ENCODE measurements at regions not wholly inside any gene's neighbourhood (a gene's known extent, or its start where the extent isn't known, plus 50 kb on each side); places are given as distances from the start of the nearest gene placed in this dataset.

DNA sequence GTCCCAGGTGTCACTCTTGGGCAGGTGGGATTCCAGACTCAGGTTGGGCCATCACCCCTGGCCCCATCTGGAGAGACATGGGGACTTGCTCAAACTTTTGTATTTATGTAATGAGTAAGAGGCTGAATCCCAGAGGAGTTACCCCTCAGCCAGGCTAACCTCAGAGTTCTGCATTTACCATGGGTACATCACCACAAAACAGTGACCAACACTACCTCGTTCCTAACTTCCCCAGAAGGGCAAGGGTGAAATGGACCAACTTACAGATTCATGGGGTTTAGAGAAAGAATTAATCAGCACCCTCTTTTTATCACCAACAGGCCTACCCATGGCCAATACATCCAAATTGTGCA lies 259.9 kb upstream of the MARCKS start:
- DNase-seq = no peak

DNA sequence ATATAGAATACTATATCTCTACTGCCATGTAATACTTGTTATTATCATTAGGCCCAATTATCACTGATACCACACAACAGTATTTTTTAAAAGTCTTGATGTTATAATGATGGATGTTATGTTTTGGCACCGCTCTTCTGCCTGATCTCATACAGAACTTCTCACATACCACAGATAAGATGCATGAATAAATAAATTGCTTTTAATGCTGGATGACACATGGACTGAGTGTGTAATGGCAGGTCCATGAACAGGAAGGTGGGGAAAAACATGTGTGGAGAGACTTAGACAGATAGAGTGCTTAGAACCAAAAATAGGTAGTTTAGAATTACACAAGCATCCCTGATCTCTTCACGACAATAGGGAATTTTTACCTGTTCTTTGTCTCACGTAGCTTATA lies 258.4 kb upstream of the MARCKS start:
- no peak for DNase-seq

DNA sequence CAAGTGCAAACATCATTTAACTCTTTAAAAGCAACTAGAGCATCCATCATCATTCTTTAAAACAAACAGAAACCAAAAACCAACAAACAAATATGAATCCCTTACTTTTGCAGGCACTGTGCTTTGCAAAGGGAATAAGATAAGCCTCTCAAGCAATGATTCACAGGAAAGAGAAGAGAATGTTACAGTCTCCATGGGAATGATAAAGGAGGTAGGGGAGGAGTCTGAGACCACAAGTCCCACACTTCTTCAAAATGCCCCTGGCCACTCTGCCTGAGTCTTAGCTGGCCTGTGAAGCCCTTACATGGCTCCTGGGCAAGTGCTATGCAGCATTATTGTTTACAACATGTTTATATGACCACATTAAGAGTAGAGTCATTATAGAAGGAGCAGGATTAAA lies 257.7 kb upstream of the MARCKS start:
- no peak for DNase-seq

DNA sequence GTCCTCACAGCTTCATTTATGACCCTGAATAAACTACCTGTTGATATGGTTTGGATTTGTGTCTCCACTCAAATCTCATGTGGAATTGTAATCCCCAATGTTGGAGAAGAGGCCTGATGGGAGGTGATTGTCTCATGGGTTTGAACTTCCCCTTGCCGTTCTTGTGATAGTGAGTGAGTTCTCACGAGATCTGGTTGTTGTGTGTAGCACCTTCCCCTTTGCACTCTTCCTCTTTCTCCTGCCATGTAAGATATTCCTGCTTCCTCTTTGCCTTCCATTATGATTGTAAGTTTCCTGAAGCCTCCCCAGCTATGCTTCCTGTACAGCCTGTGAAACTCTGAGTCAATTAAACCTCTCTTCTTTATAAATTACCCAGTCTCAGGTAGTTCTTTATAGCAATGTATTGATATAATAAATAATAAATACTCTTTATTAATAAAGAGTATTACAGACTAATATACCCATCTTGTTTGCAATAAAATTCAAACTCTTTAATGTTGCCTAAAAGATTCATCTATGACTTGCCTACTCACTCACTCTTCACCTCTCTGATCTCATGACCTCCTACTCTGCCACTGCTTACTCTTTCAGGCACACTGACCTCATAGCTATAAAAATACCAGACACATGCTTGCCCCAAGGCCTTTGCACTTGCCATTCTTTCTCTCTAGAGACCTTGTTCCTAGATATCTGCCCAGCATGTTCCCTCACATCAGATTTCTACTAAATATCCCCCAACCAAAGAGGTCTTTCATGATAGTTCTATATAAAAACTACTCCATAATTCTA lies 256.4 kb upstream of the MARCKS start:
- DNase-seq = no peak

DNA sequence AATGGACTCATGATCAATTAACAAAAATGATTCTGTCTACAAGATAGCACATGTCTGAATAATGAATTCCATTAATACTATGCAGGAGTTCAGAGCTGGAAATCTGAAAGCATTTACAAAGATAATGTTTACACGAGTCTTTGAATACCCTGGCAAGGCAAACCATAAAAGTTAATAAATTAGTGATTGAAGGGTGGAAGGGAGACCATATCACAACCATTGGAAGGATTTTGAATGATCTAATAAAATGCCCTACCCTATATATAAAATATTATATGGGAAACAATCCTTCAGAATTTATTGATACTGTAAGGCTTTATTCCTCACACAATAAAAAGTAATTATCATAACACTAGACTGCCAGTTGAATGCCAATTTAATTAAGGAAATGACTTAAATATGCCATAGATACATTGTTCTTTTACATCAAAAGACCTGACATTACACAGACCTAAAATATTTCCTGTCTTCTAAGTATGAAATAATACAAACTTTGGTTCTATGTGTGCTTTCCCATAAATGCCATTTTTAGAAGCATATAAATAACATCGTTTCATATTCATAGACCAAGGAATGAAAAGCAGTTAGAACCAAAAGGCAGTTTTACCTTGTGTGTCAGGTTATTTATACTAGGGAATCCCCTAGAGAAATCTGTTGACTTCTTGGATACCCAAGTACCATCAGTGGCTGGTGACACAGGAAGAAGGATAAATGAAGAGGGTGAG lies 249.2 kb upstream of the MARCKS start:
- no peak for DNase-seq

DNA sequence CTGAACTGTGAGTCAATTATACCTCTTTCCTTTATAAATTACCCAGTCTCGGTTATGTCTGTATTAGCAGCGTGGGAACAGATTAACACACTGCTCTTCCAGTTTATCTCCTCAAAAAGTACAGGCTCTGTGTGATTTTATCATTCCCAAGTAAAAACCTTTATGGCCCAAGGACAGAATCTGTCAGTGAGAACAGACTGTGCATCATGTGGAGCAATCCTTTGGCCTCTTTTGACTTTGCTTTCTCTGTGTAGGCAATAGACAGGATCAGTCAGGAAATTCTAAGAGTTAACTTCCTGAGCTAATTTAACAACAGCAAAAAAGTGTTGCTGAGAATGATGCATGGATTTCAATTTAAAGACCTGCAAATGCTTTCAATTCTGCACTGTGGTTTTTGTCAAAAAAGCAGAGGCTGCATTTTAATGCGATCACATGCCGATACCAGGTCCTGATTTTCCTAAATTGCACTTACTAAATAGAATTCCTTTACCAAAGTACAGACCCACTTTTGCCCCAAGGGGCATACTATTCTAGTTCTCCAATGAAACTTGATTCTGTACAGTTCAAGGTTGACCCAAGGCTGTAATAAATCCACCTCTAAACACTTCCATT lies 246.7 kb upstream of the MARCKS start:
- no peak for DNase-seq

DNA sequence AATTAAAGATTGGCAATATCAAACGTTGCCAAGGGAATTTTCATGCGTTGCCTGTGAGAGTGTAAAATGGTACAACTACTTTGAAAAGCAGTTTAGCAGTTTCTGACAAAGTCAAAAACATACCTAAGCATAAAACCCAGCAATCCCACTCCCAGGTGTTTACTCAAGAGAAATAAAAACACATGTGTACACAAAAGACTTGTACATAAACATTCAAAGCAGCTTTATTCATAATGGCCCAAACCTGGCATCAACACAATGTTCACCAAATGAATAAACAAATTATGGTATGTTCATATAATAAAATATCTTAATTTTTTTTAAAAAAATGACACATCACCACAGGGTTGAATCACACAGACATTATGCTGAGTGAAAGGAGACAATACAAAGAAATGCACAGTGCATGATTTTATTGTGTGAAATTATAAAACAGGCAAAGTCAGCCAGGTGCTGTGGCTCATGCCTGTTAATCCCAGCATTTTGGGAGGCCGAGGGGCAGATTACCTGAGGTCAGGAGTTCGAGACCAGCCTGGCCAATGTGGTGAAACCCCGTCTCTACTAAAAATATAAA lies 240.4 kb upstream of the MARCKS start:
- no peak for DNase-seq

DNA sequence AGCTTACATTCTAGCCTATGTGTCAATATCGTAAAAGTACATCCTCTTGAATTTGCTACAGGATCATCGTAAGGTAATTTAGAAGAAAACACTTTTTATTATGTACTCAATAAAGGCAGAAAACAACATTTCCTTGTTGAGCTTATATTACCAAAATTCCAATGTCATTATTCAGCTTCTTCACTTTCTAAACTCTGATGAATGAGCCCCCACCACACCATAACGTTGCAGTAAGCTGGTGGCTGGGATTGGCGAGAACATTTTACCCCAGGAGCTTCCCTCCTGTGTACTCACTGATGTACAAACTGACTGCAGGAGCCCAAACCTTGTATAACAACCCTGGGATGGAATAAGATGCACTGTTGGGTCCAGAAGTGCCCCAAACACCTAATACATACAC lies 238.1 kb upstream of the MARCKS start:
- DNase-seq = no peak

DNA sequence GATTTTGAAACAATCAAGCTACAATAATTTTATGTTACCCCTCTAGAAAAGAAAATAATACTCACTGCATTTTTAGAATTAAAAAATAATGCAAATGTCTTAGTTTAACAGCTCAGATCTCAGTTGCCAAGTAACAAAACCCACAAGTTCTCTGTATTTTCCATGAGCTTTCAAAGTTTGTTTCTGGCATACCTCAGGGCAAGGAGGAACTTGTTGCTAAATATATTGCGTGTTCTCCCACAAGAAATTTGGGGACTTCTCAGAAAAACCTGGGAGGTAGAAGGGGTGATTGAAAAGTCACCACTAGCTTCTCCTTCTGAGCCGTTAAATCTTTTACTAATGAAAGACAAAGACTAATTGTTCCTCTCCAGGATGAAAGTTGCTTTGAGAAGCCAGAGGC lies 236.8 kb upstream of the MARCKS start:
- no peak for DNase-seq

DNA sequence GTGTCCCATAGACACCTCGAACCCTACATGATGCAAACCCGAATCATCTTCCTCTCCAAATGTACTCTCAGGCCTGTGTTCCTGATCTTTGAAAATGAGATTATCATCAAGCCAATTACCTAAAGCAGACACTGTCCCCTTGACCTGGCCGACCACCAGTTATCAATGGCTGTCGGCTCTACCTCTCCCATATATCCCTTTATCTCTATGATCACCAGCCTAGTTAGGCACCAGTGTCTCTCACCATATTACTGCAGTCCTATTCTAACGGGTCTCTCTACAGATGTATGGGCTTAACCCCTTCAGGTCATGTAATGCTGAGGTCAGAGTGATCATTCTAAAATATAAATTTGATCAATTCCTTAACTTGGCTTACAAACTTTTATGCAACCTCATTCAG lies 234.9 kb upstream of the MARCKS start:
- DNase-seq = no peak

DNA sequence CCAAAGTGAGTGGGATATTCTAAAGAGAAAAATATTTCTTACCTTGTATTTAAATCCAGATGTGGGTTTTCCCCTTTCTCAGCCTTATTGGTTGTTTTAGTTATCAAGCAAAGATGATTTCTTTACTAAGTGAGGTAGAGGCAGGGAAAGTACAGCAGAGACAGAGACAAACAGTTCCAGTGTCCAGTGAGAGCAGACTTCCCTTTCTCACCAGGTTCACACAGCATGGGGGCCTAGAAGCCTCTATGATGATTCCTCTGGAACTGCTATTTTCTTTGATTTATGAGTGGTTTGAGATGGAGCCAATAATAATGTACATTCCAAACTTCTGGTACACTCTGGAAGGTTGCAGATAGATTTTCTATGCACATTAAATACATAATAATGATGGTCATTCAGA lies 234.0 kb upstream of the MARCKS start:
- DNase-seq = no peak

DNA sequence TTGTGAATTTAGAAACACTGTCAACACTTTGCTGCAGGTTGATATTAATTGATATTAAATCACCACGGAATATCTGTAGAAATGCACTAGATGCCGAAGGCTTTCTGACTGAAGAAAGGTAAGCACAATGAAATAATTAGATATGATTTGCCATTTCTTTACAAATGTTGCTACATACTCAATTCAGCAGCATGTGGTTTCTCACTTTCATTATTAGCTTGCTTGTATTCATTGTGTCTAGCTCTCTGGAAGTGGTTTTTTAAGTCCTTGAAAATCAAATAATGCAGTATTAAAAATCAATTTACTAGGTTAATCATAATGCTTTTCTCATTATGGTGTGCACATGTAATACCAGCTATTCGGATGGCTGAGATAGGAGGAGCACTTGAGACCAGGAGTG lies 231.3 kb upstream of the MARCKS start:
- DNase-seq = peak; percentile 55

DNA sequence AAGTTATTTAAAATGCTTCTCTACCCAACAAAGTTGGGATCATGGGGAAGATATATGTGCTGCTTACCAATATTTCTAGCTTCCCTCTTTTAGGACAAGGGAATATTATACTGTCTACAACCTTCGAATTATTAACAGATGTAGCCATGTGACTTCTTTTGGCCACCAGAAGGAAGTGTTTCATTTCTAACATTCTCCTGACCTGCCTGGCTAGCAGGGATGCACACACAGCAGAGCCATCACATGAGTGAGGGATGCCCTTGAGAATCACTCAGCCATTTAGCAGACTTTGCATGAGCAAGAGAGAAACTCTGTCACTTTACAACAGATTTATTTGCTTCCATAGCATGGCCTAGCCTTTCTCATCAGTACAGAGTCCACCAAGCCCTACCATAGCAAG lies 230.7 kb upstream of the MARCKS start:
- DNase-seq = no peak

DNA sequence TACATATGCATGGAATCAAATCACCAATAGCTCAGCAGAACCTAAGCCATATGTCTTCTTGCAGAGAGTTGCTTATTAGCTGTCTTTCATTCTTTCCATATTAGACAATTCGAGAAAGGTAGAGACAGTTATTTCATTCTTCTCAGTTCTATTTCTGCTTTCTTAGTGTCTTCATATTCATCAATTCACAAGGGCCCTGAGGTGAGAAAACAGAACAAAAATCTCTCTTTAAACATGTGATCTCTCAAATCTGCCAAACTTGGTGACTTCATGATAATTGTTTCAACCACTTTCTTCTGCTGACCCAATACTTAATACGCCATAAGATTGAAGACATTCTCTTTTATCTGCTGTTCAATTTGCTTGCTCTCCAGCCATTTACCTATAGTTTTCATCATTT lies 229.7 kb upstream of the MARCKS start:
- no peak for DNase-seq

DNA sequence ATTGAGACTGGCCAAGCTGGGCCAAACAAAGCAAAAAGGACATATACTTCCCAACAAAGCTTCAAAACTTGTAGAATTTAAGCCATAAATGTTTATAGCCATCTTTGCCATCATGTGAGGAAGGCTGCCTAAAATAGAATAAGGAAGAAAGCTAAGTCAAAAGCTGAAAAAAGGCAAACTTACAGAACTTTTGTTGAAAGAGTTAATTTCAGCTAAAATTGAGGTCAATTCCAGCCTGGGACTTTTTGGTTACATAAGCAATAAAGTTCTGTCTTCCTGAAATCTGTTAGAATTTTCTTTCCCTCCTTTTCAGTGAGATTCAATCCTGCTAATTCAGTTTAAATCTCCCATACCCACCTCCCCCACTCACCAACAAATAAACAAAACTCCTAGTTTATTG lies 227.9 kb upstream of the MARCKS start:
- no peak for DNase-seq

DNA sequence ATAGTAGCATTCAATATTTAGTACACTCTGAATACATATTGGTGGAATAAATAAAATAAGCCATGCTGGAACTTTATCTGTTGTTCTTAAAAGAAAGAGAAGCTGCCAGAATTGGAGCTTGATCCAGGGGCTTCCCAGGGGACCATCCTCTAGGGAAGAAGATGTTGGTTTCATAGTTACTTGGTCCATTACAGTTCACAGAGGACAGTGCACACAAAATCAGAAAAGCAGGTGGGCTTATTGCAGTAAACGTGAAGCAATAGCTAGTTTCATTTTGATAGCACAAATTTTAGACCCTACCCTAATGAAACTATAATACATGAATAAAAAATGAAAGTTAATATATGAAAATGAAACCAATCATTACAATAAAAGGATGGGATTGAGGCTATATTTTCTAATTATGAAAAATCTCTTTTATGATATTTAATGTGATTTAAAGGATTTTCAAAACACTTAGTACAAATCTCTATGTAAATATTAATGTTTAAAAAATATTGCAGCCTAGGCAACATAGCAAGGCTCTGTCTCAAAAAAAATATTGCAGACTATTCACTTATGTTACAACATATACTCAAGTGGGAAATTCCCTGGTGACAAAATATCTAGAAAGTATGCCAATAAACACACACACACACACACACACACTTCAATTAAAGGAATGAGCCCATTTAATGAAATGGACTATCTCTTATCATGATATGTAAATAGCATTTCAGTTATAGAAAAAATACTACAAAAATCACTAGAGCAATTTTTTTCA lies 227.0 kb upstream of the MARCKS start:
- DNase-seq = no peak

DNA sequence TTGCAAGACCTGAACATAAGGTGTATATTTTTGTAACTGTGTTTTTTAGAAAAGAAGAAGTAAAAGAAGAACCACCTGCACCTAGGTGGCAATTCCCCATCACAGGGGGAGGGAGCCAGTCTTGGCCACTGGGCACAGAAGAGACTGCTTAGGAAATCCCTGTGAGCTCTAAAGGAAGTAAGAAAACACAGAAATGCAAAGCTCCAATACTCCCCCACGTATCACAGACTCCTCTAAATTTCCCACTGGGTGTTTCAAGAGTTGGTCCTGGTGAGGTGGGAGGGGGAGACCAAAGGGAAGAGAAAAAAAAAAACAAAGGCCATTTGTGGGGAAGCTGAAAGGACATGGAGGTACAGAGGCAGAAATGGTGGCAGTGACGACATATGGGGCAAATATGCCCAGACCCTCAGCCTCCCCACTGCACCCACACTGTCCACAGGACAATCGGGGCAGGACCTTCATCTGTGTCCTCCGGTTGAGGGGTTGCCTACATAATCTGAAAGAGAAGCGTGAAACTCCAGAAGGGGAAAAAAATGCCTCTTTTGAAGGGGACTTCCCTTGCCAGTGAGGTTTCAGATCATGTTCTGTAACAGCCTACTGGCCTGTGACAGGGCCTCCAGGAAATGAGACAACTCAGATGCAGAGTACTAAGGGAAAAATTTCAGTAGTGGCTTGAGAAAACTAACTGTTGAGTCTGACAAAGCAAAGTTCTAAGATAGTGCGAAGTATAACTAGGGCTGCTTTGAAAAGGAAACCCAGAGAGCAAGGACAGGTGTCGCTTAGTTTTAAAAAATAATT lies 226.2 kb upstream of the MARCKS start:
- peak; percentile 85 for DNase-seq

DNA sequence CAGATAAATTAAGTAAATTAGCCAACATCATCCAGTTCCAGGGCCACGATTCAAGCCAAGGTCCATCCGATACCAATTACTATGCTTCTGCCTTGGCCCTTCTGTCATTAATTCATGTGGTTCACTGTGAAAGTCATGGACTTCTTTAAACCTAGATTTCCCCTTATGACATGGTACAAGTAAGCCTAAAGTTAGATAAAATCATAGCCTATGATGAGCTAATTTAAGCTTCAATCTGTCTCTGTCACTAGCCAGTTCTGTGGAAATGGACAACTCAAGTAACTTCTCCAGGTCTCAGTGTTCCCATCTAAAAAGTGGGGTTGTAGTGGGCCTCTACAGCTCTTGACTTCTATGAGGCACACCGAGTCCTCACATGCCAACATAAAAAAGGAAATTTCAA lies 225.5 kb upstream of the MARCKS start:
- DNase-seq = no peak

DNA sequence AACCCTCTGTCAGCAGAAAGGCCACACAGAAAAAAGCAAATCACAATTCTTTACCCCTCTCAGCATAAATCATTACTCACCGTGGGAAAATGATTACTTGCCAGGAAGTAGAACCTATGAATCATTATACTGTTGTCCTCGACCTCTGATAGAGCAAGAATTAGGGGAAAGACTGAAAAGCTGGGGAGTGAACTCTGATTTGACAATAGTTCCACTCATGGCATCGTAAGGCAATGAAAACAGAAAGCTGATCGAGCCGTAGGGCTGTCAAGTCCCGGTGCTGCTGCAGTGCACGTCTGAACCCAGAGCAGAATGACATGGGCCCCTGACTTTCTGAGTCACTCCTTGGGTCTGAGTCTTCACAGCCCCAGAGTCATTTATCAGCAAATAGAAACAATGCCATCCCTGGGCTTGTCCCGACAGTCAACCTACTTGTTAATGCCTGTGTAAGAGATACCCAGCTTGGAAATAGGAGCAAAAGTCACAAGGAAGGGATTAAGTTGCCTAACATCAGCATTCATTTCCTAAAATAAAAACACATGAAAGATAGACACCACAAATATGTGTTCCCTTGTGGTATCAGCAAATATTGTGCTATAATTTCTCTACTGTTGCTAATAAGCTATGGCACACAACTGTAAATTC lies 224.8 kb upstream of the MARCKS start:
- peak; percentile 79 for DNase-seq

DNA sequence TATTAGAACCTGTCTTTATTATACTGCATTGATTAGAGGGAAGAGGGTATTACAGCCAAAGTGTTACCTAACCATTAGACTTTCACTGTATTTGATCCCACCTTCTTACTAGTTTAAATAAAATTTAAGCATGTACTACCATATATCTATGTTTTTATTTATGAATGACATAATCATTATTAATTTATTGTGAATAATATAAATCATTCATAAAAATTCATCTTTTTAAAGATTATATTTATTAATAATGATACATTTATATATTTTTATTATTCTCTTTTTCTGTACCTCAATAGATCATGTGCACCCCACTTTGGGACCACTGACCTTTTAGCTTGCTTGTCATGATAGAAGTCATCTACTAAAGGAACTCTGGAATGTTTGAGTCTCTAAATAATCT lies 223.5 kb upstream of the MARCKS start:
- no peak for DNase-seq

DNA sequence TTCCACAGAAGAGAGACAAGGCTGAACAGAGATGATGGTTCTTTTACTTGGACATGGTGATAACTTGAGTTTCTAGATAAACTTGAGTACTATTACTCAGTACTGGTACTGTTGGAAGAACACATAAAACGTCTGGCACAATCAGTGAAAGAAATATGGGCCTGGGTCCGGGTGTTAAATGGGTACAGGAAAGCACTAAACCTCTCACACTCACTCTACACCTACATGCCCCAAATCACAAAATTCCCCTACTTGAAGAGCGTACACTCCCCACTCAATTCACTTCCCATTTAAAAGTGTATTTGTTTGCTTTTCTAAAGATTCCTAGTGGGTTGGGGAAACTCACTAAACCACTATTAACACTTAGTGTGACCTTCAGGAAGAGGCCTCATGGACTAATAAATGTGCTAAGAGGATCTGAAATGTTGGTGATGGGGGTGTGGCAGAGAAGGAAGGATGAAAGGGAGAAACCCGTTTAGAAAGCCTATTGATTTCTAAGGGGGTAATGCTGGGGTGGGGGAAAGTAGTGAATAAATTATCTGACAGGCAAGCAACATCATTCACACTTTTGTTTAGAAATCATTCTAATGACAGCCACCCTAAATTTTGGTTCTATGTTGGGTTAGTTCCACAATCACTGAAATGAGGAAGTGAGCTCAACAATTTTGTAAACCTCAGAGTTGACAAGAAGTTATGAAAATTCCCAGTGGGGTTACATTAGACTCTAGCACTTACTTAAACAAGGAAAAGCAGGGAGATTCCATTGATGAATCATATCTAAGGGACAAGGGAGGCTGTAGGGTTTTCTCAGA lies 222.6 kb upstream of the MARCKS start:
- no peak for DNase-seq

All from activated CD4-positive, alpha-beta T cell treated with anti-CD3 and anti-CD28 coated beads, Interleukin-2, Interleukin-6, amounts not matched to agents 100 ng/mL and 50 ng/mL, durations not matched to agents 16 hours and 8 hours (primary cell).